ENCODE measurements at regions not wholly inside any gene's neighbourhood (a gene's known extent, or its start where the extent isn't known, plus 50 kb on each side); places are given as distances from the start of the nearest gene placed in this dataset.

DNA sequence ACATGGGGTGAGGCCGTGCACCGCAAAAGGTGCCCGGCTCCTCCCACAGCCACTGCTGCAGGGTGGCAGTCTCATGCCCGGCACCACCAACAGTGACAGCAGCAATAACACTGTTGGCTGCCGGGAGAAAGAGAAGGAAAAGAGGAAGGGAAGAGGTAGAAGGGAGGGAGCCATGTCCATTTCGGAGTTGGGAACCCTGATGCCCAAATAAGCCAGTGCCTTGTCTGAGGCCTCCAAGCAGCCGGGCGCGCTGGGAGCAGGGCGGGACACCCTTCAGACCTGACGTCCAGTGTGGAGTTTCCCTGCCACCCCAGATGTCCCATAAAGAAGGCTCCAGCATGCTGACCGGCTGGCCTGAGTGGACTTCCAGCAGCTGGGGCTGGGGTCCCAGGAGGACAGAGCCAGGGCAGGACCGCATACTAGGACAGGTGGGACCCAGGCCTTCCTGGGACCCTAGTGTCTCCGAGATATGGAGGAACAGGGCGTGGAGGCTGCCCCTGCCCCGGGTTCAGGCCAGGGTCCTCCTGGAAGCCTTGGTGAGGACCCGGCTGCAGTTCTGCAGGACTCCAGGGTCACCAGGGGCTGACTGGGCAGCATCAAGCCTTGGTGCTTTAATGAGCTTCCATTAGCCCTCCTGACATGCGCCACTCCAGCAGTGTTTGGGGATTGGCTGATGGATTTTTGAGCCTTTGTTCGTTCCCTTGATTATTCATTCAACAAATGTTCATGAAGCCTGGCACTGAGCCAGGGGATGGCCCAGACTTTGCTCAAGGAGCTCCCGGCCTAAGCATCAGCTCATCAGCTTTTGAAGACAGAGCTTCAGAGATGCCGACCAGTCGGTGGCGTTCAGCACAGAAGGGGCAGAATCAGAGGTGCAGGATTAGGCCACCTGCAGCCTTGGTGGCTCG is 223.6 kb upstream of the CIBAR2 start:
- TF ChIP-seq, protein P1, sequence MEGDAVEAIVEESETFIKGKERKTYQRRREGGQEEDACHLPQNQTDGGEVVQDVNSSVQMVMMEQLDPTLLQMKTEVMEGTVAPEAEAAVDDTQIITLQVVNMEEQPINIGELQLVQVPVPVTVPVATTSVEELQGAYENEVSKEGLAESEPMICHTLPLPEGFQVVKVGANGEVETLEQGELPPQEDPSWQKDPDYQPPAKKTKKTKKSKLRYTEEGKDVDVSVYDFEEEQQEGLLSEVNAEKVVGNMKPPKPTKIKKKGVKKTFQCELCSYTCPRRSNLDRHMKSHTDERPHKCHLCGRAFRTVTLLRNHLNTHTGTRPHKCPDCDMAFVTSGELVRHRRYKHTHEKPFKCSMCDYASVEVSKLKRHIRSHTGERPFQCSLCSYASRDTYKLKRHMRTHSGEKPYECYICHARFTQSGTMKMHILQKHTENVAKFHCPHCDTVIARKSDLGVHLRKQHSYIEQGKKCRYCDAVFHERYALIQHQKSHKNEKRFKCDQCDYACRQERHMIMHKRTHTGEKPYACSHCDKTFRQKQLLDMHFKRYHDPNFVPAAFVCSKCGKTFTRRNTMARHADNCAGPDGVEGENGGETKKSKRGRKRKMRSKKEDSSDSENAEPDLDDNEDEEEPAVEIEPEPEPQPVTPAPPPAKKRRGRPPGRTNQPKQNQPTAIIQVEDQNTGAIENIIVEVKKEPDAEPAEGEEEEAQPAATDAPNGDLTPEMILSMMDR (IDR thresholded peaks at IDR 0.05), result no peak
- TF ChIP-seq POLR2AphosphoS5 (IDR thresholded peaks at IDR 0.05; ENCODE audit: insufficient read depth in 1 of 2, low read depth in 1 of 2), result no peak
- TF ChIP-seq POLR2A (IDR thresholded peaks at IDR 0.05), result no peak

Data from vagina (tissue), 2 donors.